GM18907 (cell line): ENCODE measurements at regions not wholly inside any gene's neighbourhood (a gene's known extent, or its start where the extent isn't known, plus 50 kb on each side); places are given as distances from the start of the nearest gene placed in this dataset.
A peak's percentile ranks its signal among the peaks of the same experiment; 100 is the strongest.

Source experiments
- ATAC-seq: cut with Tn5 transposase; IDR thresholded peaks from one replicate; pipeline ENCODE4 v1.9.1; 2021; ENCODE audit warnings: mild to moderate bottlenecking, moderate library complexity; ENCODE audit not compliant: unreplicated experiment

- no peak for ATAC-seq
These were observed 54.5 kb upstream of the TMEM18 start for GRCh38 chr2:731711-732110.

- no peak for ATAC-seq
These were observed 52.2 kb upstream of the TMEM18 start for GRCh38 chr2:729376-729861.

GRCh38 chr2:728165-728564 lies 51.0 kb upstream of the TMEM18 start:
- ATAC-seq: no peak

- peak; percentile 85 for ATAC-seq
These were observed 49.9 kb upstream of the TMEM18 start for GRCh38 chr2:727071-727470.
